Common myeloid progenitor, CD34-positive (primary cell): ENCODE measurements at regions not wholly inside any gene's neighbourhood (a gene's known extent, or its start where the extent isn't known, plus 50 kb on each side); places are given as distances from the start of the nearest gene placed in this dataset.

Experiments used
- CTCF ChIA-PET: fragments of 350-600 bp; sonication (Branson Sonifier 250); formaldehyde crosslinking; loops from one replicate; lab custom pipeline; 2021; ENCODE audit warnings: antibody characterized with exemption; lab: Charles Lee
- POLR2A ChIA-PET: fragments of 350-600 bp; sonication (Branson Sonifier 250); formaldehyde crosslinking; loops from one replicate; lab custom pipeline; 2021; ENCODE audit warnings: antibody characterized with exemption; lab: Charles Lee
- DNase-seq, 3 donors: peaks; one replicate each; pipeline versions ENCODE4 v3.0.0 to v3.0.0-alpha.2; 2013
- H3K27ac ChIP-seq, 2 experiments: 1 replicate in 1 of 2; 2 replicates in 1 of 2; pipeline ENCODE4 v1.7.0; 2013; ENCODE audit warnings: inconsistent platforms in 2 of 2, low read length in 2 of 2, mild to moderate bottlenecking in 2 of 2, low read depth in 1 of 2, moderate library complexity in 1 of 2; ENCODE audit not compliant: severe bottlenecking in 2 of 2, insufficient read depth in 1 of 2, poor library complexity in 1 of 2
- H3K27me3 ChIP-seq, 5 experiments: replicated peaks in 2 of 5; 1 replicate in 3 of 5; 2 replicates in 2 of 5; pipeline versions ENCODE4 v1.6.1 to v1.7.0; 2013; ENCODE audit warnings: low read length in 4 of 5, mild to moderate bottlenecking in 2 of 5, moderate library complexity in 2 of 5, inconsistent platforms in 1 of 5; ENCODE audit not compliant: insufficient read depth in 5 of 5, control insufficient read depth in 4 of 5
- H3K36me3 ChIP-seq, 4 experiments: 1 replicate in 2 of 4; 2 replicates in 2 of 4; pipeline versions ENCODE4 v1.6.1 to v1.7.0; 2013; ENCODE audit warnings: low read length in 3 of 4, control low read depth in 1 of 4, mild to moderate bottlenecking in 1 of 4; ENCODE audit not compliant: control insufficient read depth in 4 of 4, insufficient read depth in 4 of 4
- H3K4me1 ChIP-seq, 4 experiments: 1 replicate in 3 of 4; 2 replicates in 1 of 4; pipeline versions ENCODE4 v1.6.1 to v1.7.1; 2013; ENCODE audit warnings: low read length in 3 of 4, mild to moderate bottlenecking in 3 of 4, control low read depth in 1 of 4, inconsistent platforms in 1 of 4, moderate library complexity in 1 of 4; ENCODE audit not compliant: control insufficient read depth in 4 of 4, insufficient read depth in 4 of 4; ENCODE audit errors: control extremely low read depth in 1 of 4
- H3K4me3 ChIP-seq, 7 experiments: 1 replicate in 4 of 7; 2 replicates in 3 of 7; pipeline versions ENCODE4 v1.5.1 to v1.7.0; 2013; ENCODE audit warnings: mild to moderate bottlenecking in 7 of 7, low read length in 6 of 7, moderate library complexity in 6 of 7, inconsistent platforms in 2 of 7, low read depth in 2 of 7, control low read depth in 1 of 7; ENCODE audit not compliant: insufficient read depth in 4 of 7, control insufficient read depth in 1 of 7; ENCODE audit errors: extremely low read depth in 1 of 7
- H3K9me3 ChIP-seq, 5 experiments: 1 replicate in 4 of 5; 2 replicates in 1 of 5; pipeline versions ENCODE4 v1.6.1 to v1.7.1; 2013; ENCODE audit warnings: low read length in 4 of 5, mild to moderate bottlenecking in 2 of 5, inconsistent platforms in 1 of 5, low read depth in 1 of 5, moderate library complexity in 1 of 5; ENCODE audit not compliant: control insufficient read depth in 4 of 5, insufficient read depth in 2 of 5; ENCODE audit errors: control extremely low read depth in 1 of 5
- WGBS: methylation state at CpG from one replicate; pipeline ENCODE4 v1.1.5; 2013; ENCODE audit not compliant: insufficient coverage; 5-methylcytosine and 5-hydroxymethylcytosine counted together

- ChIA-PET POLR2A (no interaction called here), CTCF (no interaction called here)
- Histone ChIP-seq H3K9me3 (no peaks in the 10 kb centered on the region), H3K4me1 (no peaks in the 10 kb centered on the region), H3K4me3 (no peak overlapping the region), H3K36me3 (no peaks in the 10 kb centered on the region), H3K27me3 (no peaks in the 10 kb centered on the region), H3K27ac (no peak overlapping the region)
- no peak for DNase-seq
Measured at GRCh38 chr4:170736710-170737109, 647.0 kb upstream of the AADAT start.

GRCh38 chr4:170729897-170730296 is 640.1 kb upstream of the AADAT start:
- no peaks in the 10 kb centered on the region for H3K4me1 ChIP-seq
- ChIA-PET POLR2A (interaction anchor here (0.6 kb wide), 1 partner anchor 1615 kb away, joined by 3 read pairs; no protein-coding TSS in a partner anchor), CTCF (no interaction called here)
- H3K9me3 ChIP-seq = no peaks in the 10 kb centered on the region
- no peaks in the 10 kb centered on the region for H3K36me3 ChIP-seq
- H3K27ac ChIP-seq = no peak overlapping the region
- DNase-seq = no peak
- H3K27me3 ChIP-seq = no peaks in the 10 kb centered on the region
- 96% methylated on average over 3 of the region's 3 CpGs for WGBS
- no peak overlapping the region for H3K4me3 ChIP-seq

- CTCF ChIA-PET = no interaction called here
- DNase-seq = no peak
- Histone ChIP-seq H3K36me3 (no peaks in the 10 kb centered on the region), H3K27me3 (no peaks in the 10 kb centered on the region), H3K4me1 (no peaks in the 10 kb centered on the region), H3K27ac (no peak overlapping the region), H3K9me3 (no peaks in the 10 kb centered on the region), H3K4me3 (no peak overlapping the region)
- POLR2A ChIA-PET = interaction anchor here (0.6 kb wide), 1 partner anchor 1616 kb away, joined by 3 read pairs; no protein-coding TSS in a partner anchor
- 11% methylated on average over 4 of the region's 4 CpGs for WGBS
Measured at GRCh38 chr4:170729236-170729635, 639.5 kb upstream of the AADAT start.

GRCh38 chr4:170724191-170724590 is 634.4 kb upstream of the AADAT start:
- Histone ChIP-seq H3K4me1 (no peaks in the 10 kb centered on the region), H3K36me3 (no peaks in the 10 kb centered on the region), H3K27ac (no peak overlapping the region), H3K9me3 (no peaks in the 10 kb centered on the region), H3K4me3 (no peak overlapping the region), H3K27me3 (no peaks in the 10 kb centered on the region)
- no peak for DNase-seq
- WGBS = no CpG with 5 or more reads among the region's 1 CpG
- ChIA-PET POLR2A (no interaction called here), CTCF (no interaction called here)

GRCh38 chr4:170723171-170723570 is 633.4 kb upstream of the AADAT start:
- H3K4me3 ChIP-seq = no peak overlapping the region
- CTCF ChIA-PET = no interaction called here
- WGBS = no CpG with 5 or more reads among the region's 2 CpGs
- no peaks in the 10 kb centered on the region for H3K27me3 ChIP-seq
- H3K27ac ChIP-seq = no peak overlapping the region
- DNase-seq = no peak
- no peaks in the 10 kb centered on the region for H3K36me3 ChIP-seq
- POLR2A ChIA-PET = no interaction called here
- no peaks in the 10 kb centered on the region for H3K9me3 ChIP-seq
- no peaks in the 10 kb centered on the region for H3K4me1 ChIP-seq

- Histone ChIP-seq H3K27ac (no peak overlapping the region), H3K27me3 (no peaks in the 10 kb centered on the region), H3K4me3 (no peak overlapping the region), H3K4me1 (no peaks in the 10 kb centered on the region), H3K9me3 (no peaks in the 10 kb centered on the region), H3K36me3 (no peaks in the 10 kb centered on the region)
- no peak for DNase-seq
- WGBS = 100% methylated on average over 1 of the region's 1 CpG
- ChIA-PET CTCF (no interaction called here), POLR2A (no interaction called here)
Measured at GRCh38 chr4:170721812-170722373, 632.1 kb upstream of the AADAT start.

GRCh38 chr4:170716868-170717267 is 627.1 kb upstream of the AADAT start:
- ChIA-PET POLR2A (no interaction called here), CTCF (no interaction called here)
- H3K9me3 ChIP-seq = no peaks in the 10 kb centered on the region
- H3K27ac ChIP-seq = no peak overlapping the region
- no peaks in the 10 kb centered on the region for H3K36me3 ChIP-seq
- H3K4me3 ChIP-seq = no peak overlapping the region
- no peaks in the 10 kb centered on the region for H3K27me3 ChIP-seq
- H3K4me1 ChIP-seq = no peaks in the 10 kb centered on the region
- DNase-seq = no peak
- WGBS = no CpG with 5 or more reads among the region's 1 CpG
